OCI-LY3 (cell line): ENCODE measurements at regions not wholly inside any gene's neighbourhood (a gene's known extent, or its start where the extent isn't known, plus 50 kb on each side); places are given as distances from the start of the nearest gene placed in this dataset.

ENCODE experiments used
- H2AFZ ChIP-seq: fragments of 200-600, 300-600 bp; shearing (Covaris generic); 2 replicates; pipeline ENCODE4 v1.6.0; 2014; ENCODE audit warnings: antibody characterized with exemption, low read depth, low read length
- H3K27ac ChIP-seq: fragments of 200-600, 300-600 bp; sonication (generic); 2 replicates; pipeline ENCODE4 v1.5.1; 2014; ENCODE audit warnings: mild to moderate bottlenecking, low read length, moderate library complexity, mixed read lengths
- H3K27me3 ChIP-seq: fragments of 200-600, 300-600 bp; sonication (generic); 2 replicates; pipeline ENCODE4 v1.6.1; 2014; ENCODE audit warnings: low read depth, low read length, mixed read lengths
- H3K36me3 ChIP-seq: fragments of 200-600, 300-600 bp; sonication (generic); replicated peaks from 2 replicates; pipeline ENCODE3; 2014; ENCODE audit warnings: low read depth, low read length, mixed read lengths
- H3K4me1 ChIP-seq: fragments of 300-600, 200-600 bp; sonication (generic); 2 replicates; pipeline ENCODE4 v1.6.1; 2014; ENCODE audit warnings: low read length, mixed read lengths
- H3K4me2 ChIP-seq: fragments of 200-600, 300-600 bp; sonication (generic); 2 replicates; pipeline ENCODE4 v1.6.1; 2014; ENCODE audit warnings: low read length, mixed read lengths
- H3K4me3 ChIP-seq: fragments of 300-600, 200-600 bp; sonication (generic); 2 replicates; pipeline ENCODE4 v1.5.1; 2014; ENCODE audit warnings: antibody characterized with exemption, mild to moderate bottlenecking, low read length, moderate library complexity
- H3K79me2 ChIP-seq: fragments of 300-600, 200-600 bp; shearing (Covaris generic); 2 replicates; pipeline ENCODE4 v1.6.1; 2014; ENCODE audit warnings: mild to moderate bottlenecking, low read length, mixed read lengths
- H3K9ac ChIP-seq: fragments of 300-600, 200-600 bp; shearing (Covaris generic); 2 replicates; pipeline ENCODE4 v1.6.0; 2014; ENCODE audit warnings: mild to moderate bottlenecking, low read length, moderate library complexity
- H3K9me3 ChIP-seq: fragments of 200-600, 300-600 bp; shearing (Covaris generic); 2 replicates; pipeline ENCODE4 v1.6.1; 2014; ENCODE audit warnings: low read length, mixed read lengths; ENCODE audit not compliant: insufficient read depth
- H4K20me1 ChIP-seq: fragments of 200-600, 300-600 bp; sonication (generic); 2 replicates; pipeline ENCODE4 v1.6.1; 2016; ENCODE audit warnings: low read length, mixed read lengths; ENCODE audit not compliant: insufficient read depth
- EZH2phosphoT487 ChIP-seq: fragments of 200-600 bp; shearing (Covaris generic); IDR thresholded peaks from 2 replicates; pipeline ENCODE4 v1.6.1; 2018; ENCODE audit warnings: antibody characterized with exemption, mixed run types, low read depth
- TF ChIP-seq, protein P1 (sequence below): fragments of 200-600, 300-600 bp; sonication (generic); IDR thresholded peaks from 2 replicates; pipeline ENCODE4 v1.5.1; 2014; ENCODE audit warnings: antibody characterized with exemption, low read length, low read depth

- no peaks in the 10 kb centered on the region for H3K4me1 ChIP-seq
- H3K36me3 ChIP-seq: no peaks in the 10 kb centered on the region
- no peaks in the 10 kb centered on the region for H3K27me3 ChIP-seq
- H3K4me3 ChIP-seq: no peak overlapping the region
- TF ChIP-seq, protein P1, sequence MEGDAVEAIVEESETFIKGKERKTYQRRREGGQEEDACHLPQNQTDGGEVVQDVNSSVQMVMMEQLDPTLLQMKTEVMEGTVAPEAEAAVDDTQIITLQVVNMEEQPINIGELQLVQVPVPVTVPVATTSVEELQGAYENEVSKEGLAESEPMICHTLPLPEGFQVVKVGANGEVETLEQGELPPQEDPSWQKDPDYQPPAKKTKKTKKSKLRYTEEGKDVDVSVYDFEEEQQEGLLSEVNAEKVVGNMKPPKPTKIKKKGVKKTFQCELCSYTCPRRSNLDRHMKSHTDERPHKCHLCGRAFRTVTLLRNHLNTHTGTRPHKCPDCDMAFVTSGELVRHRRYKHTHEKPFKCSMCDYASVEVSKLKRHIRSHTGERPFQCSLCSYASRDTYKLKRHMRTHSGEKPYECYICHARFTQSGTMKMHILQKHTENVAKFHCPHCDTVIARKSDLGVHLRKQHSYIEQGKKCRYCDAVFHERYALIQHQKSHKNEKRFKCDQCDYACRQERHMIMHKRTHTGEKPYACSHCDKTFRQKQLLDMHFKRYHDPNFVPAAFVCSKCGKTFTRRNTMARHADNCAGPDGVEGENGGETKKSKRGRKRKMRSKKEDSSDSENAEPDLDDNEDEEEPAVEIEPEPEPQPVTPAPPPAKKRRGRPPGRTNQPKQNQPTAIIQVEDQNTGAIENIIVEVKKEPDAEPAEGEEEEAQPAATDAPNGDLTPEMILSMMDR: peak; percentile 30; the same call in 1 of the 2 replicates
- no peak for TF ChIP-seq EZH2phosphoT487
- H3K9ac ChIP-seq: no peak overlapping the region
- peak overlapping the region; percentile 15; the same call in 1 of the 2 replicates for H2AFZ ChIP-seq
- H4K20me1 ChIP-seq: no peaks in the 10 kb centered on the region
- no peak overlapping the region for H3K4me2 ChIP-seq
- H3K27ac ChIP-seq: no peak overlapping the region
- no peaks in the 10 kb centered on the region for H3K79me2 ChIP-seq
- H3K9me3 ChIP-seq: no peaks in the 10 kb centered on the region
Measured at GRCh38 chr6:112502351-112503090, 155.4 kb downstream of the RFPL4B start.

GRCh38 chr6:112503091-112503596, 156.0 kb downstream of the RFPL4B start:
- H3K79me2 ChIP-seq: no peaks in the 10 kb centered on the region
- no peaks in the 10 kb centered on the region for H3K9me3 ChIP-seq
- no peak overlapping the region for H3K4me3 ChIP-seq
- H2AFZ ChIP-seq: peak overlapping the region; percentile 15; the same call in 1 of the 2 replicates
- H3K27ac ChIP-seq: no peak overlapping the region
- H4K20me1 ChIP-seq: no peaks in the 10 kb centered on the region
- no peak for TF ChIP-seq EZH2phosphoT487
- TF ChIP-seq, protein P1: no peak
- no peak overlapping the region for H3K9ac ChIP-seq
- no peaks in the 10 kb centered on the region for H3K4me1 ChIP-seq
- no peaks in the 10 kb centered on the region for H3K27me3 ChIP-seq
- H3K36me3 ChIP-seq: no peaks in the 10 kb centered on the region
- H3K4me2 ChIP-seq: no peak overlapping the region

GRCh38 chr6:112504621-112505020, 157.5 kb downstream of the RFPL4B start:
- Histone ChIP-seq H3K4me3 (no peak overlapping the region), H4K20me1 (no peaks in the 10 kb centered on the region), H3K27ac (no peak overlapping the region), H3K9ac (no peak overlapping the region), H3K9me3 (no peaks in the 10 kb centered on the region), H3K4me2 (no peak overlapping the region), H3K27me3 (no peaks in the 10 kb centered on the region), H3K79me2 (no peaks in the 10 kb centered on the region), H3K36me3 (no peaks in the 10 kb centered on the region), H3K4me1 (no peaks in the 10 kb centered on the region), H2AFZ (no peak overlapping the region)
- TF ChIP-seq EZH2phosphoT487: no peak
- TF ChIP-seq, protein P1: no peak

GRCh38 chr6:112511441-112511840, 164.3 kb downstream of the RFPL4B start:
- Histone ChIP-seq H3K9ac (no peak overlapping the region), H3K4me3 (no peak overlapping the region), H3K36me3 (no peaks in the 10 kb centered on the region), H3K9me3 (no peaks in the 10 kb centered on the region), H2AFZ (no peak overlapping the region), H3K79me2 (no peaks in the 10 kb centered on the region), H3K4me1 (no peaks in the 10 kb centered on the region), H3K27ac (no peak overlapping the region), H3K4me2 (no peak overlapping the region), H3K27me3 (no peaks in the 10 kb centered on the region), H4K20me1 (no peaks in the 10 kb centered on the region)
- TF ChIP-seq, protein P1: no peak
- no peak for TF ChIP-seq EZH2phosphoT487
